NB4 (cell line): ENCODE measurements at regions not wholly inside any gene's neighbourhood (a gene's known extent, or its start where the extent isn't known, plus 50 kb on each side); places are given as distances from the start of the nearest gene placed in this dataset.

Experiments
- CTCF ChIP-seq: IDR thresholded peaks from one replicate; pipeline ENCODE4 v1.5.1; 2012; ENCODE audit warnings: low read depth, low read length
- MAX ChIP-seq: IDR thresholded peaks from 2 replicates; pipeline ENCODE4 v1.6.1; 2011; ENCODE audit warnings: low read depth, low read length
- MYC ChIP-seq: IDR thresholded peaks from 2 replicates; pipeline ENCODE4 v1.6.1; 2011; ENCODE audit warnings: low read depth, low read length
- POLR2A ChIP-seq: IDR thresholded peaks from 2 replicates; pipeline ENCODE4 v1.6.1; 2011; ENCODE audit warnings: mild to moderate bottlenecking; ENCODE audit not compliant: insufficient read length; ENCODE audit errors: extremely low read depth

- no peak for TF ChIP-seq CTCF
- no peak for TF ChIP-seq POLR2A
- TF ChIP-seq MAX = no peak
- TF ChIP-seq MYC = no peak
These were observed 85.8 kb upstream of the CMC1 start for GRCh38 chr3:28155631-28156030.
